Adipose tissue (tissue), 3 donors: ENCODE measurements at regions not wholly inside any gene's neighbourhood (a gene's known extent, or its start where the extent isn't known, plus 50 kb on each side); places are given as distances from the start of the nearest gene placed in this dataset.
A peak's percentile ranks its signal among the peaks of the same experiment; 100 is the strongest.

Experiments
- H3K27ac ChIP-seq: one replicate; pipeline ENCODE4 v1.5.1; 2013; ENCODE audit warnings: low read depth, low read length
- WGBS, 3 donors: extraction: QIAGEN DNeasy Blood & Tissue Kit; methylation state at CpG; one replicate each; pipeline ENCODE4 v1.1.7; 2013; 5-methylcytosine and 5-hydroxymethylcytosine counted together
- donor health status: healthy with polysubstance abuse.
- donor health status: Bipolar disorder and iron deficiency.
- donor health status: healthy.

GRCh38 chr10:78968943-78969342 is 99.8 kb upstream of the ZMIZ1 start:
- 77 to 94% (median 80%) methylated on average over 3 of the region's 3 CpGs for WGBS, 3 donors
- no peak overlapping the region for H3K27ac ChIP-seq

DNA sequence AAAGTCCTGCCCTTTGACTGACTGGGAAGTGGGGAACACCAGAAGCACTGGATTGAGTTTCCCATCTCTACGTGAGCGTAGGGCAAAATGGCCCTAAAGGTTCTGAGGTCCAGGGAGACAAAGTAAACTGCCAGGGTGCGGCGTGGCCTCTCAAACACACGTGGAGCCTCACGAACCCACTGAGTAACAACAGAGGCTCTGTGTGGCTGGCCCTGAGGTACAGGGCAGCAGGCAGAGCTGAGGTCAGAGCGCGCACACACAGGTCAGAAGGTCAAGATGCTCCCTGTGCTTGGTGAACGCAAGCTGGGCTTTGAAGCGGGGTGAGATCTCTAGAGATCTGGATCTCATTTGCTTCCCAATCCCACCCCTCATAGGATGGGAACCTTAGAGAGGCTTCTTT is 99.0 kb upstream of the ZMIZ1 start:
- 93 to 97% (median 96%) methylated on average over 10 of the region's 10 CpGs for WGBS, 3 donors
- no peak overlapping the region for H3K27ac ChIP-seq

- H3K27ac ChIP-seq: no peak overlapping the region
- 92 to 95% (median 93%) methylated on average over 10 of the region's 10 CpGs for WGBS, 3 donors
These were observed 98.5 kb upstream of the ZMIZ1 start for GRCh38 chr10:78970261-78970660.

DNA sequence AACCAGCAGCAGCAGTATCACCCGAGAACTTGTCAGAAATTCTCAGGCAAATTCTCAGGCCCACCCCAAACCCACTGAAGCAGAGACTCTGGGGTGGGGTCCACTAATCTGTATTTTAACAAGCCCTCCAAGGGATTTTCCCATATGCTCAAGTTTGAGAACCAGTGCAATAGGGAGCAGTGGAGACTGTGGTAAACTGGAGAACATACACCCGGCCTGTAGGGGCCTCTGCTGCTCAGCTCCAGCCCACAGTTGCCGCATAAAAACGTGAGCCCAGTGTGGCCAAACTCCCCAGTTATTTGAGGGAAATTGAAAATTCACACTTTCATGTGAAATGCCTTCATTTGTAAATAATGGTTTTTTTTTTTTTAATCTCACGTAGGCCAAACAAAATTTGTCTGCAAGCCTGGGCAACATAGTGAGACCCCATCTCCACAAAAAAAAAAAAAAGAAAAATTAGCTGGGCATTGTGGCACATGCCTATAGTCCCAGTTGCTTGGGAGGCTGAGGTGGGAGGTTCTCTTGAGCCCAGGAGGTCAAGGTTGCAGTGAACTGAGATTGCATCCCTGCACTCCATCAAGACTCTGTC is 97.6 kb upstream of the ZMIZ1 start:
- no peak overlapping the region for H3K27ac ChIP-seq
- WGBS, 3 donors: 94 to 95% (median 95%) methylated on average over 5 of the region's 5 CpGs

DNA sequence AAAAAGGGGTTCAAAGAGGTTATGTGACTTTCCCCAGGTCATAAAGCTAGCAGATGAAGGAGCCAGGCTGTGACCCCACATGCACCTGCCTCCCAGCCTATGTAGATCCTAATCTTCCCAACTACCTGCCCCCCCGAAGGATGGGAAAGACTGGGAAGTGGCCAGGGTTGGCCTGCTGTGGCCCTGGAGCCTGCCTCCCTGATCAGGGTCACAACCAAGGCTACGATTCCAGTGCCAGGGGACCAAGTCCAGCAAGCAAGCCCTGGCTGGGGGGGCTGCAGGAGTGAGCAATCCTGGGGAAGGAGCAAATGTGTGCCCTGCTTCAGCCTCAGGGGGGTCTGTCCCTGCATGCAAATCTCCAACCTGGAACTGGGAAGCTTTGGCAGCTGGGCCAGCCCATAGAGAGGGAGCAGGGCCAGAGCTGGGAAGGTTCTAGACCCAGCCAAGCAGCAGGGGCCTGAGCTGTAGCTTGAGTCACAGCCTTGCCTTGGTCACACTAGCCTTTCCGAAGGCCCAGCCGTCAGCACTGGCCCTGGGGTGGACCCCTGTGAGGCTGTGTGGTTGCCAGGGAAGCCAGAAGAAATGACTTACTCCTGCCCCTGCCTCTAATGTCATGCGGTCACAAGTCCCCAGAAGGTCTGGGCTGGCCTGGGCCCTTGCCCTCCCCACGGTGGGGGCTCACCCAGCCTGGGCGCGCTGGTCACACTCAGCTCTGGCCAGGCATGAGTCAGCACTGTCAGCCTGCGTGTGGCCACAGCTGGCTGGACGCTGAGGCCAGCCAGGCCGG is 96.4 kb upstream of the ZMIZ1 start:
- 26 to 51% (median 46%) methylated on average over 11 of the region's 11 CpGs for WGBS, 3 donors
- H3K27ac ChIP-seq: peak overlapping the region; percentile 3

DNA sequence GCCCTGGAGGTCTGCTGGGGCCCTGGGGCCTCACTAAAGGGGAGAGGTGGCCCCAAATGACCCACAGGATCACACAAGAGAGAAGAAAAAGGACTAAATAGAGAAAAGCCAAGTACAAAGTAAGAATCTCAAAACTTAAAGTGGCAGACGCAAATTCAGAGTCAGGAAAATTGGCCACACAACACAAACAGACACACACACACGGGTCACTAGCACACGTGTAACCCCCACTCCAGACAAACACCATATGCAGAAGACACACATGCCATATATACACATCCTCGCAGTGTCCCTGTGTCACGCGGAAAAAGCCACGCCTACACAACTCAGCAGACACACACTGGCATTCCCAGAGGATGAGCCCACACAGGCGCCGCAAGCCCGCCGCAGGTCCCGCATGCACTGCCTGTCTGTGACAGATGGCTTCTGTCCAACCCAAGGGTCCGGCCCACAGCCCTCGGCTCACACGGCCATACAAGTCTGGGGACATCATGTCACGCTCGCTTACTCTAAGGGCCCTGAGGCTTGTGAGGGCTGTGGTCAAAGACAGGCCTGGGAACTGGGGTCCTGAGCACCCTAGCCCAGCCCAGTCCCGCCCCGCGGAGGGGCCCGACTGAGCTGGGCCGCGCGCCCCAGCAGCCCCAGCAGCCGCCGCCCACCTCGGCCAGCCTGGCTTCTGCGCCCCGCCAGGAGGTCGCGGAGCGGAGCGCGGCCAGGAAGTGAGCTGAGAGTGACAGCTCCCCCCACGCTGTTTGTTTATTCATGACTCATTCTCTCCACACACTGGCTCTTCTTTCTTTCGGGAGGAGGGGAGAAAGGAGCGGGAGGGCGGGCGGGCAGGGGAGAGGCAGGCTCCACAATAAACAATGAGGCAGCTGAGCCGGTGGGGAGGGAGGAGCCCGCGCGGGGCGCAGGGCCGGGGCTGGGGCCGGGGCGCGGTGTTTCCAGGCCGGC is 95.5 kb upstream of the ZMIZ1 start:
- H3K27ac ChIP-seq: peak overlapping the region; percentile 93
- 7 to 13% (median 9%) methylated on average over 38 to 48 of the region's 49 CpGs for WGBS, 3 donors

DNA sequence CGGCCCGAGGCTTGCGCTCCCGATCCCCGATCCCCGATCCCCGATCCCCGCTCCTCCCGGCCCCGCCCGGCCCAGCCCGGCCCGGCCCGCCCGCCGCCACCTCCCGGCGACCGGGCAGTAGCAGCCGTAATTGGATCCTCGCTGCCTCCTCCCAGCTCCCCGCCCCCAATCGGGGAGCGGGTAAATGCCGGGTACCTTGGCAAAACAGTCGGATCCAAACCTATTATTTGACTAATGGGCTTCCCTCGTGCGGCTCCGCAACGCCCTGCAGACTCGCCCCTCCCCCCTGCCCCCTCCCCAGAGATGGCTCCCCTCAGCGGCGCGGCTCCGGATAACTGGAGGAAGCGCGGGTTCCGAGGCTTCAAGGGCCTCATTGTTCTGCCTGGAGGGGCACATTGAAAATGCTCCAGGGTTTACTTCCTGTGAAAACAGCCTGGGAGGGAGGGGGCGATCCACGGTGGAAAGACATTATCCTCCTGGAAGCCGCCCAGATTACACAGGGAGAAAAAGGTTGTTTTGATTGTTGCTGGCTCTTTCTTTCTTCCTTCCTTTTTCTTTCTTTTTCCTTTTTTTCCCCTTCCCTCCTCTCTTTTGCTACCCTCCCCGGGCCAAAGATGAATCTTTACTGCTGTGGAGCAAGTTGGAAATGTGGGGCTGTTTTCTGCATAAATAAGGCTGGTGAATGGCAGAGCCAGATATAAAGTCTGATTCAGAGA is 94.7 kb upstream of the ZMIZ1 start:
- H3K27ac ChIP-seq: peak overlapping the region; percentile 11
- WGBS, 3 donors: 0 to 1% (median 1%) methylated on average over 31 to 42 of the region's 42 CpGs

DNA sequence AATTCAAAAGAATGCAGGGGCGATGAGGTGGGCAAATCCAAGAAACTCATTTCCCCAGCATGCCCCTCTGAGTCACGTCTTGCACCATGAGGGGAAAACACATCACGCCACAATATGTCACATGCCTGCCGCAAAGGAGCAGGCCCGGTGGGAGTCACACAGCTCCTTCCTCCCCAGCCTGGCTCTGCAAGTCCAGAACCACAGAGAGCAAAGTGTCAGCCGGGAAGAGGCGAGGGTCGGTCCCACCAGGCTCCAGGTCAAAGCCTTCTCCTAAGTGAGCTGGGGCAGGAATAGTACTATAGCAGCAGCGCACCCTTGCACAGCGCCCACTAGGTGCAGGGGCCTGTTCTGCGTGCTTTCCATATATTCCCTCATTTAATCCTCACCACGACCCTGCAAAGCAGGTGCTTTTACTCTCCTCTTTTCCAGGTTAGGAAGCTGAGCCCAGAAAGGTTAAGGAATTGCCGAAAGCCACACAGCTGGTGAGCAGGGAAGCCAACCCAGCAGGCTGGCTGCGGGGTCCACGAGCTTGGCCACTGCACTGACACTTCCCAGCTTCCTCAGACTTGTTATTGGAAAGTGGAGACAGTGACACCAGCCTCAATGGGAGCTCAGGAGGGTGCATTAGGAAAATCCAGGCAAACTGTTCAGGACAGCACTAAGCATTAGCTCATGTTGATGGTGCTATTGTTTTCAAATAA is 94.0 kb upstream of the ZMIZ1 start:
- 30 to 53% (median 31%) methylated on average over 15 of the region's 15 CpGs for WGBS, 3 donors
- no peak overlapping the region for H3K27ac ChIP-seq

DNA sequence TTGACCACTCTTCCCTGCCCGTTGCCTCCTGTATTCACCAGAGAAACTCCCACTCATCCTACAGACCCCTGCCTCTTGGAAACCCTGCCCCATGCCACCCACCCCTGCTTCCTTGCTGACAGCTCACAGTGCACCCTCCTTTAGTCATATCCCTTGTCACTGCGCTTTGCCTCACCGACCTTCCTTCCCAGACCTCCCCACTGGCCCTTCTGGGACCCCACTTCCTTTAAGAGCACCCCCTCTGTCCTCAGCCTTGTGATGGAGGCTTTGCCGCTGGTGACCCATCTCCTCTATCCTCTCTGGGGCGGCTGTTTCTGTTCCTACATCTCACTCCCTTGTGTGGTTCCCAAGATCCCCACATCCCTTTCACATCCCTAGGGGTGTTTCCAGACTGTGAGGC is 92.8 kb upstream of the ZMIZ1 start:
- H3K27ac ChIP-seq: no peak overlapping the region
- WGBS, 3 donors: 93 to 94% (median 93%) methylated on average over 5 of the region's 5 CpGs

- H3K27ac ChIP-seq: no peak overlapping the region
- WGBS, 3 donors: 93 to 94% (median 93%) methylated on average over 13 of the region's 13 CpGs
These were observed 91.7 kb upstream of the ZMIZ1 start for GRCh38 chr10:78976825-78977755.

GRCh38 chr10:78979938-78980337 is 88.8 kb upstream of the ZMIZ1 start:
- WGBS, 3 donors: 84 to 90% (median 89%) methylated on average over 7 of the region's 7 CpGs
- H3K27ac ChIP-seq: no peak overlapping the region

DNA sequence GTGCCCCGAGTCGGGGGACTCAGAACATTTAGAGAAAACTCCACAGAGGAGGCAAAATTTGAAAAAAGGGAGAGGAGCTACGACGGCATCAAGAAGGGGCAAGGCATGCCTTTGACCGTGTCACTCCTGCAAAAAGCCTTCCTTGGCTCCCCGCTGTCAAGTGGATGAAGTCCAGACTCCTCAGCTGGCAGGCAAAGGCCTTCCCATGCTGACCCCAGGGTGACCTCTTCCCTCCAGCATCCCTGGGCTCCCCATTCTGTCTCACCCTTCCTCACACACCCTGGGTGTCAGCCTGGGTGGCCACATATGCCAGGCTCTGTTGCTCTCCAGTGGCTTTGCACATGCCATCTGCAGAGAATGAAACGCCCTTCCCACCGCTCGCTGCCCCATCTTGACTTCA is 88.4 kb upstream of the ZMIZ1 start:
- 88 to 94% (median 93%) methylated on average over 9 of the region's 9 CpGs for WGBS, 3 donors
- H3K27ac ChIP-seq: no peak overlapping the region

DNA sequence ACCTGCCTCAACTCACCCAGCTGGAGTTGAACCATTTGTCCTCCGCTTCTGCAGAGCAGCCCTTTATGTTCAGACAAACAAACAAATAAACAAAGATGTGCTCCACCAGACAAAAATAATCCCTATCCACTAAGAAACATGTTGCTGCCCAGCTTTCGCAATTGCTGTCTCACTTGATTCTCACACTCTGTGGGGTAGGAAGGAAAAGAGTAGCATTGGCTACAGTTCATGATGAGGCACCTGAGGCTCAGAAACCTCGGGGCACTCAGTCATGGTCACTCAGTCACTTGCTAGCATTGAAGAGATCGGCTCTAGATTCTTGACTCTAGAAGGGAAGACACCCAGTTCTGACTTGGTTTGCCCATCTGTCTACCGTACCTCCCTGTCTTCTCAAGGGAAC is 88.0 kb upstream of the ZMIZ1 start:
- WGBS, 3 donors: 88 to 90% (median 89%) methylated on average over 5 of the region's 5 CpGs
- H3K27ac ChIP-seq: no peak overlapping the region

- 75 to 96% (median 86%) methylated on average over 6 of the region's 6 CpGs for WGBS, 3 donors
- no peak overlapping the region for H3K27ac ChIP-seq
These were observed 87.4 kb upstream of the ZMIZ1 start for GRCh38 chr10:78981257-78981969.

- no peak overlapping the region for H3K27ac ChIP-seq
- WGBS, 3 donors: 77 to 97% (median 84%) methylated on average over 4 of the region's 4 CpGs
These were observed 86.8 kb upstream of the ZMIZ1 start for GRCh38 chr10:78981970-78982281.

- 83 to 89% (median 85%) methylated on average over 6 of the region's 6 CpGs for WGBS, 3 donors
- no peak overlapping the region for H3K27ac ChIP-seq
These were observed 86.0 kb upstream of the ZMIZ1 start for GRCh38 chr10:78982726-78983125.

DNA sequence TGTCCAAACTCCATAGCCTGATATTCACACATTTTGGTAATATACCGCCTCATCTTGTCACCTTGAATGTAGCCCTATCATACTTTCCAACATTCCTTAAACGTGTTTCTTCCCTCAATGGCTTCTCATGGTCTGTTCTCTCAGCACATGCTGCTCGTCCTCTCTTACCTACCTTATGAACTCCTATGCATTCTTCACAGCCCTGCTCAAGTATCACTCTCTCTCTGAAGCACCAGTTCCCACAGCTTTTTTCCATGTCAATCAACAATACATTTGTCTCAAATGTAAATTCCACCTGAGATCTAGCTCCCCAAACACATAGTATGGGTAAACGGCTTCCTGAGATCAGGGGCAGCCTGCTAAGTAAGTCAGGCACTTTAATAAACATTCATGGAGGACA is 85.2 kb upstream of the ZMIZ1 start:
- H3K27ac ChIP-seq: no peak overlapping the region
- 81 to 88% (median 86%) methylated on average over 4 of the region's 4 CpGs for WGBS, 3 donors
